ENCODE measurements at regions not wholly inside any gene's neighbourhood (a gene's known extent, or its start where the extent isn't known, plus 50 kb on each side); places are given as distances from the start of the nearest gene placed in this dataset.

DNA sequence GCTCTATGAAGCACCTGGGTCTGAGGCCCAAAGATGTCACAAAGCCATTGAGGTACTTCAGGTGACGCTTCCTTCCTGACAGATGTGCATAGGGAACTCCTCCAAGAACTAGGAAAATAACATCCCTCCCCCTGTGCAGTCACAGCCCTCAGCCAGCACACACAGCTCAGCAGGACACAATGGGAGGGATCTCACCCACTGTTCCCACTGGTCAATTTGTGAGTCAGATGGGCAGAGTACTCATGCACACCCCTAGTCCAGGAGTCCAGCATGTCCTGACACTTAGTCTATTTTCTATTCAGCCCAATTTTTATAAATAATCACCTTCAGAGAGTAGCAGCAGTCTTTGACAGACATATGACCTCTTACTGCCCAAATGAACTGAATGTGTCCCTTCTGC, 60.7 kb upstream of the PFKP start:
- TF ChIP-seq, protein P1, sequence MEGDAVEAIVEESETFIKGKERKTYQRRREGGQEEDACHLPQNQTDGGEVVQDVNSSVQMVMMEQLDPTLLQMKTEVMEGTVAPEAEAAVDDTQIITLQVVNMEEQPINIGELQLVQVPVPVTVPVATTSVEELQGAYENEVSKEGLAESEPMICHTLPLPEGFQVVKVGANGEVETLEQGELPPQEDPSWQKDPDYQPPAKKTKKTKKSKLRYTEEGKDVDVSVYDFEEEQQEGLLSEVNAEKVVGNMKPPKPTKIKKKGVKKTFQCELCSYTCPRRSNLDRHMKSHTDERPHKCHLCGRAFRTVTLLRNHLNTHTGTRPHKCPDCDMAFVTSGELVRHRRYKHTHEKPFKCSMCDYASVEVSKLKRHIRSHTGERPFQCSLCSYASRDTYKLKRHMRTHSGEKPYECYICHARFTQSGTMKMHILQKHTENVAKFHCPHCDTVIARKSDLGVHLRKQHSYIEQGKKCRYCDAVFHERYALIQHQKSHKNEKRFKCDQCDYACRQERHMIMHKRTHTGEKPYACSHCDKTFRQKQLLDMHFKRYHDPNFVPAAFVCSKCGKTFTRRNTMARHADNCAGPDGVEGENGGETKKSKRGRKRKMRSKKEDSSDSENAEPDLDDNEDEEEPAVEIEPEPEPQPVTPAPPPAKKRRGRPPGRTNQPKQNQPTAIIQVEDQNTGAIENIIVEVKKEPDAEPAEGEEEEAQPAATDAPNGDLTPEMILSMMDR (conservative IDR thresholded peaks at IDR 0.05) = no peak
- no peak for TF ChIP-seq ZFX (IDR thresholded peaks at IDR 0.05)
- no peak overlapping the region for H3K27ac ChIP-seq

DNA sequence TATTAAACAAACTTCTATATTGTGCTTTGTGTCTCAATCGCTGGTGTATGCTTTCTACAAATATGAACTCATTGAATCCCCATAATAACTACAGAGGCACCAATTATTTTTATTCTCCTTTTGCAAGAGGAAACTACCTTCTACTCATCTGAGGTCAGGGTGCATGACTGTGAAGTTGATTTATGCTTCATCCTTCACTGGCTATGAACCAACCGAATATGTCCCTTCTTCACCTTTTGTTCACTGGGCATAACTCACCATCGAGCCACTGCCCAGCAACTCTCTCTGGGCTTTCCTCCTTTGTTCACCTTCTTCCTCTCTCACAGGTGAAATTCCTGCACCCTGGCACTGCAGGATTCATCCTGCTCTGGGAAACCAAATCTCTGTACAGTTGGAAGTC, 61.3 kb upstream of the PFKP start:
- no peak for TF ChIP-seq ZFX (IDR thresholded peaks at IDR 0.05)
- TF ChIP-seq, protein P1 (conservative IDR thresholded peaks at IDR 0.05) = no peak

DNA sequence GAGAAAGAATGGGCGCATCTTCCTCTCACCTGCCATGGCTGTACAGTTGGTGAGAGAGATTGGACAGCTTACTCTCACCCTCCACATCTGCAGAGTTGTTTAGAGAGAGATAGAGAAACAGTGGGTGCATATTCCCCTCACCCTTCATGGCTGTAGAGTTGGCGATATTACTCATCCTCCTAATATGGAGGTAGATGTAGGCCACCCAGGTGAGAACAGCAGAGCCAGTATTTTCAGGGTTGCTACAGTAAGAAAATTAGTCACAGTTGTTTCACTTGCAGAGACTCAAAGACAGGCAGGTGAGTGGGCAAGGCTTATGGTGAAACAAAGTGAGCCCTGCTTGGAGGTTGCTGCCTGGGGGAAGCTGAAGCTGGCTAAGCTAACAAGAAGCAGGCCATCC, 65.0 kb upstream of the PFKP start:
- TF ChIP-seq, protein P1 (conservative IDR thresholded peaks at IDR 0.05) = no peak
- TF ChIP-seq ZFX (IDR thresholded peaks at IDR 0.05) = no peak
- H3K27ac ChIP-seq = no peak overlapping the region

More for the DNA sequence above, 61.3 kb upstream of the PFKP start:
- no peak overlapping the region for H3K27ac ChIP-seq

DNA sequence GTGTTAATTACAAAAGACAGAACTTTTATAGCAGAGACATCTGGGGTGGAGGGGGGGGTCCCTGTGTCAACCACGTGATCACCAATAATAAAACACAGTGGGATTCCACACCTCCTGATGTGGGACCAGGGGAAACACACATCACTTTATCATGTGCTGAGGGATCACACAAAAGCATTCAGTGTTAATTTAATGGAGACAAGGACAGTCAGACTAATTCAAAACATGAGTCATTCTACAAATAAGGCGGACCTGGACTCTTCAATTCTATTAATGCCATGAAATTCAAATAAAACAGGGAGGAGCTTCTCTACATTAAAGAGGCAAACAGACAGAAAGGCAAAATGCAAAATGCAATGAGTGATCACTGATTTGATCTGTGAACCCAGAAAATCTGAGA, 67.3 kb upstream of the PFKP start:
- TF ChIP-seq, protein P1 (conservative IDR thresholded peaks at IDR 0.05) = no peak
- no peak for TF ChIP-seq ZFX (IDR thresholded peaks at IDR 0.05)
- no peak overlapping the region for H3K27ac ChIP-seq

DNA sequence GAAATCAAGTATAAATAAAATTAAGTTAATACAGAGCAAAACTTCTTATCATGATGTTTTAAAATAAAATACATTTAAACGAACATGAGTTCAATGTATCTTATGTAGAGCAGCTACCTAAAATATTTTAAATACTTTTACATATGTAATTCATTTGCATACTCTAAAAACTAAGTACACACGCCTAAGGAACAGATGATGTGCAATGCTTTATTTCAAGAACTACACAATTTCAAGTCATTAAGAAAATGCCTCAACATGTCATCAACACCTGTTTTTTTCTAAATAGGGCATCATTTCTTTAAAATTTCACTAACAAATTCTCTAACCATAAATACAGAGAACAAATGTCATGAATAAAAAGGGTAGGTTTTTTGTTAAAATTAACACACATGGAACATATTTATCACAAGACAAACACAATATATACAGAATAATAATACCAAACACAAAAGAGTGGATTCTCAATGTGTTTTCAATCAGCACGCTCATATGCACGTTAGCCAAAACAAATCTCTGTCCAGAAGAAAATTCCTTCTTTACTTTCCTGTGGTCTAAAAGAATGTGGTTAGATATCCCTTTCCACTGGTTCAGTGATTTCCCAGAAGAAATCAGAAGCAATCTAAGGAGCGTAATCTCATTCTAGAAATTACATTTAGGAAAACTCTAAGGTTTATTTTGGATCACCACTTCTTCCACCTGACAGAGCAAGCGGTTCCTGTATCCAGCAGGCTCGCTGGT, 73.0 kb upstream of the PFKP start:
- no peak for TF ChIP-seq ZFX (IDR thresholded peaks at IDR 0.05)
- TF ChIP-seq, protein P1 (conservative IDR thresholded peaks at IDR 0.05) = no peak
- no peak overlapping the region for H3K27ac ChIP-seq

DNA sequence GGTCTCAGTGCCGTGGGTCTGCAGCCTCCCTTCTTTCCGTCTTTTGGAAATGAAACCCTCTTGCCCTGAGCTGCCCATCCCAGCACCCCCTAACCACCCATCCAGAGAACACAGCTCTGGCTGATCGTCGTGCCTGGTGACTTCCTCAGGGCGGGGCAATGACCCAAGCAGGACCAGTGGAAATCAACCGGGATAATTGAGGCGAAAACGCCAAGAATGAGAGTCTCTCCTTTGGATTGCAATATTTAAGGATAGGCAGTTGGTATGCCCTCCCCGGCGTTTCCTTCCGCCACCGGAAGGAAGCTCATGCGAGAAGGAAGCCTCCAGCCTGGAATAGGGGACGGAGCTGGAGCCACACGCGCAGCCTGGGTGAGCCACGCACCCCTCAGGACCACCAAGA, 73.7 kb upstream of the PFKP start:
- TF ChIP-seq, protein P1 (conservative IDR thresholded peaks at IDR 0.05) = no peak
- TF ChIP-seq ZFX (IDR thresholded peaks at IDR 0.05) = no peak
- H3K27ac ChIP-seq = no peak overlapping the region

DNA sequence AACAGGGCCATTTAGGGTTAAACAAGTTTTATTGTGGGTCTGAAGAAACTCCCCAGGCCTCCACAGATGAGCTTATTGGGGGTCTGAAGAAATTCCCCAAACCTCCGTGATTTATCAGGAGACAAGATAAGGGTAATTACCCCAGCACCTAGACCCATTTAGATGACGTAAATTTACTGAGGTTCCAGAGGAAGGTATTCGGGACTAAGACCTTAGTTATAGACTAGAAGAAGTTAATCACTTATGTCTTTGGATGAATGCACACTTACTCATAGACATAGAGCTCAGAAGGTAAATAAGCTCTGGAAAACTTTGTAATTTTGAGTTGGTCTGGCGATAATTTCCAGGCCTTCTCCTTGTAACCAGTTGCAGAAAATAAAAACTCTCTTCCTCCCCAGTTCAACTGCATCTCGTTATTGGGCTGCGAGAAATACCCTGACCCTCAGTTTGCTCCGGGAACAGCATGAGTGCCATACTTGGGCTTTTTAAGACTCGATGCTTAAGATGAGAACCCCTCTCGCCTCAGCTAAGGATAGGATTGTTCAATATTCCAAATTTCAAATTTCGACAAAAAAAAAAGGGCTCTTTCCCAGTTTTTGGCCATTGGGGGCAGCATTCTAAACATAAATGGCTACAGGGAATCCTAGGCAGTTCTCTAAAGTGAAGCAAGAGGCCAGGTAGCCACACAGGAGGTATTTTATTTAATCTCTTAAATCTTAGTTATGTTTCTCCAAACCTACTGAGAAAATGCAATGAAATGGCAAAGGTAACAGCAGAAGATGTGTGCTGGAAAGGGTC, 74.7 kb upstream of the PFKP start:
- no peak for TF ChIP-seq ZFX (IDR thresholded peaks at IDR 0.05)
- TF ChIP-seq, protein P1 (conservative IDR thresholded peaks at IDR 0.05) = no peak; the same call in 1 of the 2 replicates
- H3K27ac ChIP-seq = no peak overlapping the region

Data from C4-2B (cell line).